GM23248 (cell line): ENCODE measurements at regions not wholly inside any gene's neighbourhood (a gene's known extent, or its start where the extent isn't known, plus 50 kb on each side); places are given as distances from the start of the nearest gene placed in this dataset.

Experiments used
- EZH2 ChIP-seq: fragments of 200-600 bp; sonication (generic); IDR thresholded peaks from 2 replicates; pipeline ENCODE4 v1.6.1; 2018; ENCODE audit warnings: antibody characterized with exemption, mild to moderate bottlenecking; ENCODE audit not compliant: insufficient read depth, poor library complexity, severe bottlenecking
- EZH2phosphoT487 ChIP-seq: fragments of 200-600 bp; sonication (generic); IDR thresholded peaks from 2 replicates; pipeline ENCODE4 v1.6.1; 2018; ENCODE audit warnings: antibody characterized with exemption, moderate library complexity, mild to moderate bottlenecking, low read depth; ENCODE audit not compliant: insufficient read depth

DNA sequence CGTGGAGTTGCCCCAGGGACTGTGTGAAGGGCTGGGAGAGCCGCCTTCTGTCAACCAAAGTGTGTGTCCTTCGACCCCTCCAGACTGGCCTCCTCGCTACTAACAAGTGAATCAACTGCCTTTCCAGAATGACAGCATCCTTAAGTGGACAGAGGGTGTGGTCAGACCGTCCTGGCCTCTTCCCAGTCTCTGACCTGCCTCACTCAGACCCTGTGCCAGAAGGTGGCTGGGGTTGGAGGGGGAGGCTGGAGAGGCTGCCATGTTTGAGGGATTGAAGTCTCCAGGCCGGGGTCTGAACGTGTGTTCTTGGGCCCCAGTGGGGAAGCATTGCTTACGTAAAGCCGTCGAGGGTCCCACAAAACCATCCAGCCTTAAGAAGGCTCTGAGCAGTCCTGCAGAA lies 389.3 kb upstream of the IRX4 start:
- TF ChIP-seq EZH2 (no peak), EZH2phosphoT487 (no peak)
